ENCODE measurements at regions not wholly inside any gene's neighbourhood (a gene's known extent, or its start where the extent isn't known, plus 50 kb on each side); places are given as distances from the start of the nearest gene placed in this dataset.
A peak's percentile ranks its signal among the peaks of the same experiment; 100 is the strongest.

- ChIA-PET POLR2A (no interaction called here), CTCF (no interaction called here)
Measured at GRCh38 chr20:41960166-41960565, 342.0 kb upstream of the CHD6 start.

DNA sequence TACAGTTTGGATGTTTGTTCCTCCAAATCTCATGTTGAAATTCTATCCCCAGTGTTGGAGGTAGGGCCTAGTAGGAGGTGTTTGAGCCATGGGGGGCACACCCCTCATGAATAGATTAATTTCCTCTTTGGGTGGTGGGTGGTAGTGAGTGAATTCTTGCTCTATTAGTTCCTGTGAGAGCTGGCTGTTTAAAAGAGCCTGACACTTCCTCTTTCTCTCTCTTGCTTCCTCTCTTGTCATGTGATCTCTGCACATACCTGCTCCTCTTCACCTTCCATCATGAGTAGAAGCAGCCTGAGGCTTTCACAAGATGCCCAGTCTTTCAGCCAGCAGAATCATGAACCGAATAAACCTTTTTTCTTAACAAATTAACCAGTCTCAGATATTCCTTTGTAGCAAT is 340.2 kb upstream of the CHD6 start:
- TF ChIP-seq, protein P1, sequence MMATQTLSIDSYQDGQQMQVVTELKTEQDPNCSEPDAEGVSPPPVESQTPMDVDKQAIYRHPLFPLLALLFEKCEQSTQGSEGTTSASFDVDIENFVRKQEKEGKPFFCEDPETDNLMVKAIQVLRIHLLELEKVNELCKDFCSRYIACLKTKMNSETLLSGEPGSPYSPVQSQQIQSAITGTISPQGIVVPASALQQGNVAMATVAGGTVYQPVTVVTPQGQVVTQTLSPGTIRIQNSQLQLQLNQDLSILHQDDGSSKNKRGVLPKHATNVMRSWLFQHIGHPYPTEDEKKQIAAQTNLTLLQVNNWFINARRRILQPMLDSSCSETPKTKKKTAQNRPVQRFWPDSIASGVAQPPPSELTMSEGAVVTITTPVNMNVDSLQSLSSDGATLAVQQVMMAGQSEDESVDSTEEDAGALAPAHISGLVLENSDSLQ (IDR thresholded peaks at IDR 0.05) = no peak
- TF ChIP-seq SUZ12 (IDR thresholded peaks at IDR 0.05) = no peak
- TF ChIP-seq TARDBP (IDR thresholded peaks at IDR 0.05) = no peak
- no peak for TF ChIP-seq FOXM1 (IDR thresholded peaks at IDR 0.05; ENCODE audit: borderline replicate concordance)
- CTCF ChIA-PET = no interaction called here
- POLR2A ChIA-PET = no interaction called here
- no peak for DNase-seq (ENCODE audit: extremely low spot score)

More at GRCh38 chr20:41960166-41960565, 342.0 kb upstream of the CHD6 start:
- TF ChIP-seq ARNT (IDR thresholded peaks at IDR 0.05) (no peak), CTBP1 (IDR thresholded peaks at IDR 0.05; ENCODE audit: borderline replicate concordance) (no peak), NFRKB (IDR thresholded peaks at IDR 0.05) (no peak), TARDBP (IDR thresholded peaks at IDR 0.05) (no peak), SUZ12 (IDR thresholded peaks at IDR 0.05) (no peak), HDGF (IDR thresholded peaks at IDR 0.05; ENCODE audit: borderline replicate concordance) (no peak), ZNF384 (IDR thresholded peaks at IDR 0.05) (no peak), FOXM1 (IDR thresholded peaks at IDR 0.05; ENCODE audit: borderline replicate concordance) (no peak), BHLHE40 (IDR thresholded peaks at IDR 0.05; ENCODE audit: borderline replicate concordance) (no peak), FOXK2 (IDR thresholded peaks at IDR 0.05) (no peak), LEF1 (IDR thresholded peaks at IDR 0.05; ENCODE audit: borderline replicate concordance) (no peak), L3MBTL2 (conservative IDR thresholded peaks at IDR 0.05) (no peak), ELF4 (IDR thresholded peaks at IDR 0.05) (no peak)
- TF ChIP-seq, protein P1 (IDR thresholded peaks at IDR 0.05) = no peak
- no peak for DNase-seq (ENCODE audit: extremely low spot score)

DNA sequence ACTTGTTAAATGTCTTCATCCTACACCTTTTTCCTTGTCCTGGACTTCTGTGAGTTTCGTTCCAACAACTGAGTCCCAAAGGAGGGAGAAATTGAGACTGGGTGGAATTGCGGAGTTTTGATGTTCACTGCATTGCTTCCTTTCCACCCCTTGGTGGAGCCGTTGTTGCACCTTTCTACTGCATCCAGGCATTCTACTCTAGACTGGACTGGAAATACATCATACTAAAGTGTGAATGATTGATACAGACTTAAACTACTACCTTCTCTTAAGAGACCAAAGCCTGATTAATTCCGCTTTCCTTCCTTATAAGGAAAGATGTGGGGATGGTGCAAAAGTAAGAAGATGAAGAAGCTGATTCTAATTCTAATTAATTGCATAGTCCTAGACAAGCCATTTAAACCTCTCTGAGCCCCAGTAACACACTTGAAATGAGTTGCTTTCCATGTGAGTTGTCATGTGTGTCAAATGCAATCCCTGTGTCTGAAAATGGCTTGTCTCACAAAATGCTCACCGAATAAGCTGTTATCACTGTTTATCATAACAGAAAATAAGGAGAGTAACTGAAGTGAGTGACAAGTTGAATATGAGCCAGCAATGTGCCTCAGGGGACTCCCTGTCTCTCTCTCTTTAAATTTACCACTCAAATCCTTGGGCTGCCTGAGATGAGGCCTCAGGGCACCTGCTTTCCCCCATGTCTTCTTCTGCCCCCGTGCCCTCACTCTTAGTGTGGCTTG is 338.3 kb upstream of the CHD6 start:
- ChIA-PET POLR2A (no interaction called here), CTCF (no interaction called here)
- TF ChIP-seq FOXM1 (IDR thresholded peaks at IDR 0.05; ENCODE audit: borderline replicate concordance) (no peak), L3MBTL2 (conservative IDR thresholded peaks at IDR 0.05) (no peak), FOXK2 (IDR thresholded peaks at IDR 0.05) (no peak), LEF1 (IDR thresholded peaks at IDR 0.05; ENCODE audit: borderline replicate concordance) (no peak), FOXA1 (IDR thresholded peaks at IDR 0.05) (no peak), SUZ12 (IDR thresholded peaks at IDR 0.05) (no peak), BHLHE40 (IDR thresholded peaks at IDR 0.05; ENCODE audit: borderline replicate concordance) (no peak), CTBP1 (IDR thresholded peaks at IDR 0.05; ENCODE audit: borderline replicate concordance) (no peak), TARDBP (IDR thresholded peaks at IDR 0.05) (no peak), ELF4 (IDR thresholded peaks at IDR 0.05) (no peak), ARNT (IDR thresholded peaks at IDR 0.05) (no peak), HDGF (IDR thresholded peaks at IDR 0.05; ENCODE audit: borderline replicate concordance) (no peak)
- peak; percentile 38 for DNase-seq (ENCODE audit: extremely low spot score)

GRCh38 chr20:41952166-41952565 is 334.0 kb upstream of the CHD6 start:
- DNase-seq (ENCODE audit: extremely low spot score) = no peak
- ChIA-PET POLR2A (no interaction called here), CTCF (interaction anchor here (0.5 kb wide), 1 partner anchor 1169 kb away, joined by 3 read pairs; no protein-coding TSS in a partner anchor)
- TF ChIP-seq TARDBP (IDR thresholded peaks at IDR 0.05) (no peak), BHLHE40 (IDR thresholded peaks at IDR 0.05; ENCODE audit: borderline replicate concordance) (no peak), FOXM1 (IDR thresholded peaks at IDR 0.05; ENCODE audit: borderline replicate concordance) (no peak), SP1 (IDR thresholded peaks at IDR 0.05) (no peak)

- no peak for DNase-seq (ENCODE audit: extremely low spot score)
- POLR2A ChIA-PET = no interaction called here
- CTCF ChIA-PET = no interaction called here
- TF ChIP-seq SP1 (IDR thresholded peaks at IDR 0.05) (no peak), FOXA1 (IDR thresholded peaks at IDR 0.05) (no peak), SUZ12 (IDR thresholded peaks at IDR 0.05) (no peak)
Measured at GRCh38 chr20:41951615-41952014, 333.4 kb upstream of the CHD6 start.

- TF ChIP-seq TARDBP (IDR thresholded peaks at IDR 0.05) (no peak), NFRKB (IDR thresholded peaks at IDR 0.05) (no peak), ELF4 (IDR thresholded peaks at IDR 0.05) (no peak)
- DNase-seq (ENCODE audit: extremely low spot score) = no peak
- CTCF ChIA-PET = no interaction called here
- POLR2A ChIA-PET = no interaction called here
Measured at GRCh38 chr20:41939659-41940058, 321.5 kb upstream of the CHD6 start.

DNA sequence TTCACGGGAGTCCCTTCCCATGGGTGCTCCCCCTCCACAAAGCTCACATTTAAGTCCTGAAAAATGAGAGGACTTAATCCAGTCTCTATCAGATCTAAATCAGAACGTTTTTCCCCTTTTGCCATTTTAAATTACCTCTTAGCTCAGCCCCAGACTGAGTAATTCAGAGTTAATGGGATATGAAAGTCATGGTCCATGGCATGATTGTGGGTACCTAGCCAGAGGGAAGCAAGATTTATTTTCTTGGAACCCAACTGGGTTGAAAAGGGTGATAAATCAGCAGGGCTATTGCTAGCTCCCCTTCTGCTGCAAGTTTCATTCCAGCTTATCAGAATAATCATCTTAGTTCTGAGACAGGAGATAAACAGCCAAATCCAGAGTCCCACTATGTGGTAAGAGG is 320.2 kb upstream of the CHD6 start:
- ChIA-PET POLR2A (no interaction called here), CTCF (no interaction called here)
- no peak for DNase-seq (ENCODE audit: extremely low spot score)
- TF ChIP-seq FOXK2 (IDR thresholded peaks at IDR 0.05) (no peak), ZNF384 (IDR thresholded peaks at IDR 0.05) (no peak), SUZ12 (IDR thresholded peaks at IDR 0.05) (no peak), BHLHE40 (IDR thresholded peaks at IDR 0.05; ENCODE audit: borderline replicate concordance) (no peak), TARDBP (IDR thresholded peaks at IDR 0.05) (no peak), L3MBTL2 (conservative IDR thresholded peaks at IDR 0.05) (no peak), FOXA1 (IDR thresholded peaks at IDR 0.05) (no peak), ARNT (IDR thresholded peaks at IDR 0.05) (no peak), SP1 (IDR thresholded peaks at IDR 0.05) (no peak), CTBP1 (IDR thresholded peaks at IDR 0.05; ENCODE audit: borderline replicate concordance) (no peak), HDGF (IDR thresholded peaks at IDR 0.05; ENCODE audit: borderline replicate concordance) (no peak), ELF4 (IDR thresholded peaks at IDR 0.05) (no peak), NFRKB (IDR thresholded peaks at IDR 0.05) (no peak)
- TF ChIP-seq, protein P1 (IDR thresholded peaks at IDR 0.05) = no peak
